ENCODE measurements at regions not wholly inside any gene's neighbourhood (a gene's known extent, or its start where the extent isn't known, plus 50 kb on each side); places are given as distances from the start of the nearest gene placed in this dataset.

GRCh38 chr11:21659961-21660360 lies 532.9 kb upstream of the ANO5 start:
- Histone ChIP-seq H3K4me3 (replicated peaks in 1 of 3; ENCODE audit: low read depth in 2 of 3, low read length in 3 of 3) (no peak overlapping the region), H3K9ac (ENCODE audit: insufficient read depth, low read length, poor library complexity, severe bottlenecking) (no peak overlapping the region), H3K36me3 (replicated peaks in 1 of 2; ENCODE audit: control insufficient read depth in 1 of 2, insufficient read depth in 2 of 2, low read length in 2 of 2) (no peaks in the 10 kb centered on the region), H3K27me3 (ENCODE audit: control insufficient read depth in 2 of 2, insufficient read depth in 2 of 2, low read length in 2 of 2) (no peaks in the 10 kb centered on the region), H3K9me3 (replicated peaks in 1 of 2; ENCODE audit: control insufficient read depth in 1 of 2, insufficient read depth in 1 of 2, low read length in 2 of 2) (no peaks in the 10 kb centered on the region), H3K4me2 (replicated peaks; ENCODE audit: extremely low read depth, low read length, poor library complexity, severe bottlenecking) (no peak overlapping the region), H3K79me2 (ENCODE audit: insufficient read depth, low read length) (no peaks in the 10 kb centered on the region), H3K27ac (ENCODE audit: low read depth in 1 of 2, low read length in 2 of 2) (no peak overlapping the region), H2AFZ (ENCODE audit: insufficient read depth, low read depth, low read length, poor library complexity, severe bottlenecking) (no peak overlapping the region), H3K4me1 (ENCODE audit: control insufficient read depth in 1 of 2, insufficient read depth in 2 of 2, low read length in 2 of 2) (no peaks in the 10 kb centered on the region), H4K20me1 (ENCODE audit: insufficient read depth, low read length) (no peaks in the 10 kb centered on the region)
- Mint-ChIP-seq H3K9me3 (peaks cover 0 to 6% (median 0%) of the 10 kb centered on the region in 7 donors), H3K27ac (no peak overlapping the region), H3K36me3 (no peaks in the 10 kb centered on the region), H3K4me1 (peaks cover 6% of the 10 kb centered on the region), H3K27me3 (ENCODE audit: low read depth in 3 of 3) (peaks cover 0 to 3% (median 0%) of the 10 kb centered on the region in 3 donors), H3K4me3 (no peak overlapping the region)
- DNase-seq = no peak
- no peak for TF ChIP-seq CTCF (IDR thresholded peaks at IDR 0.05)
- intact Hi-C loops (cut with micrococcal nuclease) = no loop called here

GRCh38 chr11:21675049-21675616 lies 517.8 kb upstream of the ANO5 start:
- Mint-ChIP-seq H3K9me3 (peaks cover 1 to 14% (median 7%) of the 10 kb centered on the region in 7 donors), H3K27ac (no peak overlapping the region), H3K27me3 (ENCODE audit: low read depth in 3 of 3) (no peaks in the 10 kb centered on the region), H3K4me3 (no peak overlapping the region), H3K4me1 (no peaks in the 10 kb centered on the region), H3K36me3 (no peaks in the 10 kb centered on the region)
- no CpG with 5 or more reads among the region's 6 CpGs for whole genome bisulfite sequencing (ENCODE audit: insufficient coverage)
- DNase-seq = no peak
- Histone ChIP-seq H3K27me3 (ENCODE audit: control insufficient read depth in 2 of 2, insufficient read depth in 2 of 2, low read length in 2 of 2) (no peaks in the 10 kb centered on the region), H3K4me2 (replicated peaks; ENCODE audit: extremely low read depth, low read length, poor library complexity, severe bottlenecking) (no peak overlapping the region), H3K4me3 (replicated peaks in 1 of 3; ENCODE audit: low read depth in 2 of 3, low read length in 3 of 3) (no peak overlapping the region), H3K36me3 (replicated peaks in 1 of 2; ENCODE audit: control insufficient read depth in 1 of 2, insufficient read depth in 2 of 2, low read length in 2 of 2) (no peaks in the 10 kb centered on the region), H3K27ac (ENCODE audit: low read depth in 1 of 2, low read length in 2 of 2) (no peak overlapping the region), H4K20me1 (ENCODE audit: insufficient read depth, low read length) (no peaks in the 10 kb centered on the region), H3K79me2 (ENCODE audit: insufficient read depth, low read length) (no peaks in the 10 kb centered on the region), H3K4me1 (ENCODE audit: control insufficient read depth in 1 of 2, insufficient read depth in 2 of 2, low read length in 2 of 2) (no peaks in the 10 kb centered on the region), H3K9me3 (replicated peaks in 1 of 2; ENCODE audit: control insufficient read depth in 1 of 2, insufficient read depth in 1 of 2, low read length in 2 of 2) (peaks cover 0 to 6% of the 10 kb centered on the region in 2 donors), H3K9ac (ENCODE audit: insufficient read depth, low read length, poor library complexity, severe bottlenecking) (no peak overlapping the region), H2AFZ (ENCODE audit: insufficient read depth, low read depth, low read length, poor library complexity, severe bottlenecking) (no peak overlapping the region)
- intact Hi-C loops (cut with micrococcal nuclease) = no loop called here
- no peak for TF ChIP-seq CTCF (IDR thresholded peaks at IDR 0.05)

Measured in CD14-positive monocyte (primary cell).